Dedifferentiated amniotic fluid mesenchymal stem cell (primary cell): ENCODE measurements at regions not wholly inside any gene's neighbourhood (a gene's known extent, or its start where the extent isn't known, plus 50 kb on each side); places are given as distances from the start of the nearest gene placed in this dataset.

ENCODE experiments used
- DNase-seq: peaks from one replicate; pipeline ENCODE4 v3.0.0-alpha.2; 2016; ENCODE audit errors: extremely low spot score

- no peak for DNase-seq
These were observed 213.2 kb upstream of the ZFP42 start for GRCh38 chr4:187782286-187782824.

GRCh38 chr4:187786190-187786589 is 209.4 kb upstream of the ZFP42 start:
- no peak for DNase-seq

GRCh38 chr4:187789078-187789477 is 206.5 kb upstream of the ZFP42 start:
- DNase-seq = no peak

GRCh38 chr4:187795737-187796136 is 199.8 kb upstream of the ZFP42 start:
- DNase-seq = no peak

- no peak for DNase-seq
These were observed 197.2 kb upstream of the ZFP42 start for GRCh38 chr4:187798385-187798784.

- DNase-seq = no peak
These were observed 195.8 kb upstream of the ZFP42 start for GRCh38 chr4:187799735-187800134.

- no peak for DNase-seq
These were observed 184.0 kb upstream of the ZFP42 start for GRCh38 chr4:187811591-187811990.

GRCh38 chr4:187814737-187815465 is 180.7 kb upstream of the ZFP42 start:
- DNase-seq = no peak

GRCh38 chr4:187826725-187827124 is 168.8 kb upstream of the ZFP42 start:
- DNase-seq = no peak

- DNase-seq = no peak
These were observed 167.9 kb upstream of the ZFP42 start for GRCh38 chr4:187827631-187828030.

GRCh38 chr4:187839765-187840164 is 155.8 kb upstream of the ZFP42 start:
- no peak for DNase-seq

GRCh38 chr4:187840814-187841213 is 154.8 kb upstream of the ZFP42 start:
- no peak for DNase-seq

- no peak for DNase-seq
These were observed 145.9 kb upstream of the ZFP42 start for GRCh38 chr4:187849556-187850225.

GRCh38 chr4:187865914-187866313 is 129.7 kb upstream of the ZFP42 start:
- DNase-seq = no peak

GRCh38 chr4:187883049-187883448 is 112.5 kb upstream of the ZFP42 start:
- no peak for DNase-seq

GRCh38 chr4:187883836-187884475 is 111.6 kb upstream of the ZFP42 start:
- no peak for DNase-seq

GRCh38 chr4:187887906-187888305 is 107.7 kb upstream of the ZFP42 start:
- DNase-seq = no peak

- no peak for DNase-seq
These were observed 105.9 kb upstream of the ZFP42 start for GRCh38 chr4:187889651-187890050.

GRCh38 chr4:187893418-187893817 is 102.2 kb upstream of the ZFP42 start:
- DNase-seq = no peak

GRCh38 chr4:187903106-187903505 is 92.5 kb upstream of the ZFP42 start:
- DNase-seq = no peak

GRCh38 chr4:187903700-187904099 is 91.9 kb upstream of the ZFP42 start:
- no peak for DNase-seq

GRCh38 chr4:187908079-187908561 is 87.5 kb upstream of the ZFP42 start:
- DNase-seq = peak; percentile 72

- no peak for DNase-seq
These were observed 86.8 kb upstream of the ZFP42 start for GRCh38 chr4:187908731-187909130.
